ENCODE measurements at regions not wholly inside any gene's neighbourhood (a gene's known extent, or its start where the extent isn't known, plus 50 kb on each side); places are given as distances from the start of the nearest gene placed in this dataset.
"Not testable (repeated sequence)": the region's sequence is repeated elsewhere in the genome, so short reads cannot be mapped to it uniquely, and the experiment has no call there.

DNA sequence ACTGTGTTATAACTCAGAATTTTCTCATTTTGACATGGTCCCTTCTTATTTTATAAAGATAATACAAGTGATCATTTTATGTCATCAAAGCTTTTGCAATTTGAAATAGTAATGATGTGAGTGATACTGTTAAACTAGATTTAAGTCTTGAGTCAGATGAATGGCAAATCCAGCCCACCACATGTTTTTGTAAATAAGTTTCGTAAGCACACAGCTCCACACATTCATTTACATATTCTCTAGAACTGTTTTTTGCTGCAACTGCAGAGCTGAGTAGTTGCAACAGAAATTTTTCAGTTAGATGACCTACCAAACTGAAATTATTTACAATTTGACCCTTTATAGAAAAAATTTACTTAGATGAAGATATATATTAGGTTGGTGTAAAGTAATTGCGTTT lies 108.1 kb downstream of the CDRT15L2 start:
- H3K27ac ChIP-seq; DNase-seq; in situ Hi-C loops (cut with HindIII; ENCODE audit: low pct_ligation_motif_present, low sequenced_read_pairs); H3K4me3 ChIP-seq (ENCODE audit: low read depth, low read length); H3K27me3 ChIP-seq (replicated peaks); H3K36me3 ChIP-seq (replicated peaks): not testable (repeated sequence)

- H3K36me3 ChIP-seq (replicated peaks); H3K27me3 ChIP-seq (replicated peaks); in situ Hi-C loops (cut with HindIII; ENCODE audit: low pct_ligation_motif_present, low sequenced_read_pairs); H3K4me3 ChIP-seq (ENCODE audit: low read depth, low read length); DNase-seq; H3K27ac ChIP-seq: not testable (repeated sequence)
Observed at GRCh38 chr17:20689170-20689749, 109.7 kb downstream of the CDRT15L2 start.

DNA sequence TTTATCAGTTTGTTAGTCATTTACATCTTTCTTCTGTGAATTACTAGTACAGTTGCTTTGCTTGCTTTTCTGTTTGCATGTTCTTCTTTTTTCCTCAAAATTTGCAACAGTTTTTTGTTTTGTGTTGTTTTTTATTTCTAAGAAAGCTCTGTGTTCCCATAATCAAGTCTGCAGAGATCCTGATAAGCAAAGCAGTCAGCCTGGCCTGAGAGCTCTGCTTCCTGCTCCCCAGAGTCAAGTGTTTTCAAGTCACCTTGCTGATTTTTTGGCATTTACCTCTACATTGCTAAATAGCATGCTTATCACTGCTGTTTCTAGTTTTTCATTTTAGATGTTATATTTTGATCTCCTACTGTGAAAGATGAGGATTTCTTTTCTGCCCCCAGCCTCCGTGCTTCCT lies 113.2 kb downstream of the CDRT15L2 start:
- H3K27me3 ChIP-seq (replicated peaks); H3K27ac ChIP-seq; H3K4me3 ChIP-seq (ENCODE audit: low read depth, low read length); H3K36me3 ChIP-seq (replicated peaks); DNase-seq; in situ Hi-C loops (cut with HindIII; ENCODE audit: low pct_ligation_motif_present, low sequenced_read_pairs): not testable (repeated sequence)

DNA sequence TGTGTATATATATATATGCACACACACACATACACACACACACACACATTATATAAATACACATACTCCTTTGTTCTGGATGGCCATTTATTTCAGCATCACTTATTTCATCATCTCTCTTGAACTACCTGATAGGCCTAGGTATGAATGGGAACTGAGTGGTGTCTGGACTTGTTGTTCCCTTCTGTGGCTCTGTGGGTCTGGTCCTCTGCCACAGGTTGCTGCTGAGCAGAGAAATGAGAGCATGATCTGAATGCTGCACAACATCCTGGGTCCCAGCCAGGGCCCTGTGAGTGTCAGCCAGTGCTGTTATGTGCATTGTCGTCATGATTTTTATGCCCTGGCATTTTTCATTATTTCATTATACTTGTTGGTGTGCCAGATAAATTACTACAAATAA lies 116.3 kb downstream of the CDRT15L2 start:
- in situ Hi-C loops (cut with HindIII; ENCODE audit: low pct_ligation_motif_present, low sequenced_read_pairs): not testable (repeated sequence)

DNA sequence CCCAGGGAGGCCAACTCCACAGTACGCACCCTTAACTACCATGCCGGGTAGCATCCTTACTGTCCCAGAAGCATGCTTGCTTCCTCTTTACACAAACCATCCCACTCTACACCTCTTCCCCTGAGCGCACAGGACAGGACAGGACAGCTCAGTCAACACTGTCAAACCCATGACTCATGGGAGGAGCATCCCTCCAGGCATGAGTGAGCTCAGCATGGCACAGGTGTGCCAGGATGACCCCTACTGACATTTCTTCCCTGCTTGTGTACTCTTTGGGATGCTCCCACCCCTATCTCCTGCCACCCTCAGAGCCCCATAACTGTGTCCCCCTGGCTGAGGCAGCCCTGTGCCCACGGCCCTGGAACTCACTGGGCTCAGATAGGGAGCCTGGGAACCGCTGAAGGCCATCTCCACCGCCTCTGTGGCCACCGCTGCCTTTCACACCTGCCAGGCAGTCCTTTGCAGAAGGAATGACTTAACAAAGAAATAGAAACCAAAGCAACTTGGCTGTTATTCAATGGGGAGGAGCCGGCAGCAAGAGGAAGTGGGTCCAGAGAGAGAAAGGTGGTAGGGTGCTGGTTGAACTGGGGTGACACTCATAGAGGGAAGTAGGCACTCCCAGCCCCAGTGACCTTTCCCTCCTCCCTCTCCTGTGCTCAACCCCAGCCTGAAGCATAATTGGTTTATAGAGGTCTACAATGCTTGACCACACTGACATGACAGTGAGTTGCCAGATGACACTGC lies 119.1 kb downstream of the CDRT15L2 start:
- H3K4me3 ChIP-seq (ENCODE audit: low read depth, low read length); DNase-seq; H3K27me3 ChIP-seq (replicated peaks); H3K27ac ChIP-seq; H3K36me3 ChIP-seq (replicated peaks); in situ Hi-C loops (cut with HindIII; ENCODE audit: low pct_ligation_motif_present, low sequenced_read_pairs): not testable (repeated sequence)

More for the DNA sequence above, 116.3 kb downstream of the CDRT15L2 start:
- DNase-seq; H3K27ac ChIP-seq; H3K4me3 ChIP-seq (ENCODE audit: low read depth, low read length); H3K27me3 ChIP-seq (replicated peaks); H3K36me3 ChIP-seq (replicated peaks): not testable (repeated sequence)

- in situ Hi-C loops (cut with HindIII; ENCODE audit: low pct_ligation_motif_present, low sequenced_read_pairs); H3K27ac ChIP-seq; H3K27me3 ChIP-seq (replicated peaks); H3K36me3 ChIP-seq (replicated peaks); H3K4me3 ChIP-seq (ENCODE audit: low read depth, low read length): not testable (repeated sequence)
- peak; percentile 33 for DNase-seq
Observed at GRCh38 chr17:20700528-20700927, 121.0 kb downstream of the CDRT15L2 start.

GRCh38 chr17:20701366-20701765 lies 121.8 kb downstream of the CDRT15L2 start:
- H3K27ac ChIP-seq; H3K27me3 ChIP-seq (replicated peaks); H3K4me3 ChIP-seq (ENCODE audit: low read depth, low read length); H3K36me3 ChIP-seq (replicated peaks); DNase-seq; in situ Hi-C loops (cut with HindIII; ENCODE audit: low pct_ligation_motif_present, low sequenced_read_pairs): not testable (repeated sequence)

GRCh38 chr17:20702692-20703091 lies 123.2 kb downstream of the CDRT15L2 start:
- in situ Hi-C loops (cut with HindIII; ENCODE audit: low pct_ligation_motif_present, low sequenced_read_pairs): no loop called here
- H3K36me3 ChIP-seq (replicated peaks): no peaks in the 10 kb centered on the region
- no peak overlapping the region for H3K27ac ChIP-seq
- H3K27me3 ChIP-seq (replicated peaks): no peaks in the 10 kb centered on the region
- H3K4me3 ChIP-seq (ENCODE audit: low read depth, low read length): no peak overlapping the region
- no peak for DNase-seq
- TF ChIP-seq, protein P1, sequence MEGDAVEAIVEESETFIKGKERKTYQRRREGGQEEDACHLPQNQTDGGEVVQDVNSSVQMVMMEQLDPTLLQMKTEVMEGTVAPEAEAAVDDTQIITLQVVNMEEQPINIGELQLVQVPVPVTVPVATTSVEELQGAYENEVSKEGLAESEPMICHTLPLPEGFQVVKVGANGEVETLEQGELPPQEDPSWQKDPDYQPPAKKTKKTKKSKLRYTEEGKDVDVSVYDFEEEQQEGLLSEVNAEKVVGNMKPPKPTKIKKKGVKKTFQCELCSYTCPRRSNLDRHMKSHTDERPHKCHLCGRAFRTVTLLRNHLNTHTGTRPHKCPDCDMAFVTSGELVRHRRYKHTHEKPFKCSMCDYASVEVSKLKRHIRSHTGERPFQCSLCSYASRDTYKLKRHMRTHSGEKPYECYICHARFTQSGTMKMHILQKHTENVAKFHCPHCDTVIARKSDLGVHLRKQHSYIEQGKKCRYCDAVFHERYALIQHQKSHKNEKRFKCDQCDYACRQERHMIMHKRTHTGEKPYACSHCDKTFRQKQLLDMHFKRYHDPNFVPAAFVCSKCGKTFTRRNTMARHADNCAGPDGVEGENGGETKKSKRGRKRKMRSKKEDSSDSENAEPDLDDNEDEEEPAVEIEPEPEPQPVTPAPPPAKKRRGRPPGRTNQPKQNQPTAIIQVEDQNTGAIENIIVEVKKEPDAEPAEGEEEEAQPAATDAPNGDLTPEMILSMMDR (IDR thresholded peaks at IDR 0.05; ENCODE audit: low read depth, low read length, missing control alignments): no peak

DNA sequence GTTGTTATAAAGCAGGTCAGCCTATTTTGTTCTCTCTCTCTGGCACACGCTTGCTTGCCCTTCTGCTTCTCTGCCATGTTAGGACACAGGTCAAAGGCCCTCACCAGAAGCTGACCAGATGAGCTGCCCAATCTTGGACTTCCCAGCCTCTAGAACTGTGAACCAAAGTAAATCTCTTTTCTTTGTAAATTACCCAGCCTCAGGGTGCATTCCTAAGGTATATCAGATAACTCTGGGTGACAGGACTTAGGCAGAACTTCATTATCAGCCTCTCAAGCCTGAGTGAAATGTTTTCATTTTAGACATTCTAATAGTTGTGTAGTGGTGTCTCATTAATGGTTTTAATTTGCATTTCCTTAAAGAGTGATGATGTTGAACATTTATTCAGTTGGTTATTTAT lies 124.3 kb downstream of the CDRT15L2 start:
- Histone ChIP-seq H3K27ac (no peak overlapping the region), H3K27me3 (replicated peaks) (no peaks in the 10 kb centered on the region), H3K4me3 (ENCODE audit: low read depth, low read length) (no peak overlapping the region), H3K36me3 (replicated peaks) (no peaks in the 10 kb centered on the region)
- no peak for DNase-seq
- in situ Hi-C loops (cut with HindIII; ENCODE audit: low pct_ligation_motif_present, low sequenced_read_pairs): no loop called here
- TF ChIP-seq, protein P1 (IDR thresholded peaks at IDR 0.05; ENCODE audit: low read depth, low read length, missing control alignments): no peak

DNA sequence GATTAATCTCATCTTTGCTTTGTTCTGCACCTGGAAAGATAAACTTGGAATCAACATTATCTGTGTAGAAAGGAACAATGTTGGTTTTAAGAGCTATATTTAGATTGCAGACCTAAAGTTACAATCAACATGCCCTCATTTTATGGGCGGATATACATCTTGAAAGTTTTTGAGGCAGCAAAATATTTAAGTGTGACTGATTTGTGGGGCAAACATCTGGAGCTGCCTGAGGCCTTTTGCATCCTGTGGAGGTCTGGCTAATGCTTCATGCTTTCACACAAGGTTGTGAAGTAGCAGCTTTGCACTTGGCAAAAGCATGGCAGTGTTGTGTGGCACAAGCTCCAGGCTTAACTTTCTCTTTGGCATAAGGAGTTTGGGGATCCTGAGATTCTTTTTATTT lies 125.7 kb downstream of the CDRT15L2 start:
- H3K27me3 ChIP-seq (replicated peaks); H3K36me3 ChIP-seq (replicated peaks); in situ Hi-C loops (cut with HindIII; ENCODE audit: low pct_ligation_motif_present, low sequenced_read_pairs); H3K4me3 ChIP-seq (ENCODE audit: low read depth, low read length); DNase-seq; H3K27ac ChIP-seq: not testable (repeated sequence)

Measured in brain microvascular endothelial cell (primary cell).